Liver (tissue), 8 donors: ENCODE measurements at regions not wholly inside any gene's neighbourhood (a gene's known extent, or its start where the extent isn't known, plus 50 kb on each side); places are given as distances from the start of the nearest gene placed in this dataset.

Experiments used
- DNase-seq: peaks from one replicate; pipeline ENCODE4 v3.0.0-alpha.2; 2017; ENCODE audit warnings: low spot score
- H3K27ac ChIP-seq, 2 donors: one replicate each; pipeline ENCODE4 v1.7.0; 2013; ENCODE audit warnings: inconsistent platforms in 2 of 2, low read length in 2 of 2, control low read depth in 1 of 2, low read depth in 1 of 2, mild to moderate bottlenecking in 1 of 2
- H3K27me3 ChIP-seq, 4 donors: one replicate each; pipeline versions ENCODE4 v1.6.1 to v1.7.0; 2013; ENCODE audit warnings: low read length in 3 of 4, inconsistent platforms in 1 of 4, mild to moderate bottlenecking in 1 of 4, moderate library complexity in 1 of 4; ENCODE audit not compliant: control insufficient read depth in 4 of 4, insufficient read depth in 4 of 4
- H3K36me3 ChIP-seq, 4 donors: one replicate each; pipeline versions ENCODE4 v1.6.1 to v1.7.0; 2013; ENCODE audit warnings: low read length in 3 of 4, mild to moderate bottlenecking in 3 of 4, low read depth in 1 of 4, moderate library complexity in 1 of 4; ENCODE audit not compliant: control insufficient read depth in 4 of 4, insufficient read depth in 3 of 4
- H3K4me1 ChIP-seq, 4 donors: one replicate each; pipeline versions ENCODE4 v1.6.1 to v1.7.0; 2013; ENCODE audit warnings: low read length in 3 of 4, mild to moderate bottlenecking in 3 of 4, moderate library complexity in 1 of 4; ENCODE audit not compliant: control insufficient read depth in 4 of 4, insufficient read depth in 4 of 4
- H3K4me3 ChIP-seq, 3 donors: one replicate each; pipeline versions ENCODE4 v1.6.1 to v1.7.0; 2013; ENCODE audit warnings: low read length in 3 of 3, control low read depth in 1 of 3, low read depth in 1 of 3, mild to moderate bottlenecking in 1 of 3
- H3K9ac ChIP-seq, 2 donors: one replicate each; pipeline ENCODE4 v1.7.0; 2013; ENCODE audit warnings: low read length in 2 of 2, mild to moderate bottlenecking in 2 of 2, moderate library complexity in 2 of 2, control low read depth in 1 of 2, low read depth in 1 of 2
- H3K9me3 ChIP-seq, 4 donors: one replicate each; pipeline versions ENCODE4 v1.6.1 to v1.7.0; 2013; ENCODE audit warnings: low read length in 3 of 4; ENCODE audit not compliant: control insufficient read depth in 4 of 4
- ATF3 ChIP-seq: IDR thresholded peaks from 2 replicates; pipeline ENCODE4 v1.6.1; 2016; ENCODE audit warnings: antibody characterized with exemption
- CTCF ChIP-seq: fragments of 150-350 bp; IDR thresholded peaks from 2 replicates; pipeline ENCODE4 v1.5.1; 2017; ENCODE audit warnings: improper control_type of control experiment, low read depth, low read length; ENCODE audit not compliant: missing input control
- EGR1 ChIP-seq, 2 donors: IDR thresholded peaks; 2 replicates each; pipeline ENCODE4 v1.6.1; 2016 to 2018; ENCODE audit warnings: antibody characterized with exemption in 2 of 2, low read depth in 2 of 2
- FOXA1 ChIP-seq: IDR thresholded peaks from 2 replicates; pipeline ENCODE4 v1.6.1; 2016; ENCODE audit warnings: antibody characterized with exemption
- FOXA2 ChIP-seq: IDR thresholded peaks from 2 replicates; pipeline ENCODE4 v1.6.1; 2016; ENCODE audit warnings: antibody characterized with exemption
- GABPA ChIP-seq, 2 donors: IDR thresholded peaks in 1 of 2; conservative IDR thresholded peaks in 1 of 2; 2 replicates each; pipeline ENCODE4 v1.6.1; 2016; ENCODE audit warnings: antibody characterized with exemption in 2 of 2, mild to moderate bottlenecking in 1 of 2, moderate library complexity in 1 of 2
- HNF4A ChIP-seq, 2 donors: conservative IDR thresholded peaks; 2 replicates each; pipeline ENCODE4 v1.6.1; 2016; ENCODE audit warnings: antibody characterized with exemption in 2 of 2, mild to moderate bottlenecking in 2 of 2
- HNF4G ChIP-seq: IDR thresholded peaks from 2 replicates; pipeline ENCODE4 v1.6.1; 2016; ENCODE audit warnings: antibody characterized with exemption
- JUND ChIP-seq, 2 donors: IDR thresholded peaks; 2 replicates each; pipeline ENCODE4 v1.6.1; 2016; ENCODE audit warnings: antibody characterized with exemption in 2 of 2
- NR2F2 ChIP-seq: IDR thresholded peaks from 2 replicates; pipeline ENCODE4 v1.6.1; 2016; ENCODE audit warnings: antibody characterized with exemption
- RAD21 ChIP-seq, 2 donors: IDR thresholded peaks; 2 replicates each; pipeline ENCODE4 v1.6.1; 2016; ENCODE audit warnings: antibody characterized with exemption in 2 of 2, mild to moderate bottlenecking in 2 of 2
- REST ChIP-seq: IDR thresholded peaks from 2 replicates; pipeline ENCODE4 v1.6.1; 2016; ENCODE audit warnings: antibody characterized with exemption, mild to moderate bottlenecking
- RXRA ChIP-seq, 2 donors: IDR thresholded peaks; 2 replicates each; pipeline ENCODE4 v1.6.1; 2017 to 2018; ENCODE audit warnings: antibody characterized with exemption in 2 of 2, mild to moderate bottlenecking in 1 of 2
- SP1 ChIP-seq: IDR thresholded peaks from 2 replicates; pipeline ENCODE4 v1.6.1; 2018; ENCODE audit warnings: antibody characterized with exemption, mild to moderate bottlenecking
- TAF1 ChIP-seq: conservative IDR thresholded peaks from 2 replicates; pipeline ENCODE4 v1.6.1; 2016; ENCODE audit warnings: antibody characterized with exemption, mild to moderate bottlenecking
- YY1 ChIP-seq: IDR thresholded peaks from 2 replicates; pipeline ENCODE4 v1.6.1; 2016; ENCODE audit warnings: antibody characterized with exemption, mild to moderate bottlenecking
- WGBS: extraction: QIAGEN DNeasy Blood & Tissue Kit; methylation state at CpG from one replicate; pipeline ENCODE4 v1.1.7; 2013; 5-methylcytosine and 5-hydroxymethylcytosine counted together
- TF ChIP-seq, protein P1 (sequence below): IDR thresholded peaks from 2 replicates; pipeline ENCODE4 v1.6.1; 2016; ENCODE audit warnings: antibody characterized with exemption
- TF ChIP-seq, protein P2 (sequence below): IDR thresholded peaks from 2 replicates; pipeline ENCODE4 v1.6.1; 2016; ENCODE audit warnings: antibody characterized with exemption
- donor health status: healthy.
- donor health status: healthy.
- donor health status: healthy.
- donor health status: healthy.
- donor health status: healthy.

DNA sequence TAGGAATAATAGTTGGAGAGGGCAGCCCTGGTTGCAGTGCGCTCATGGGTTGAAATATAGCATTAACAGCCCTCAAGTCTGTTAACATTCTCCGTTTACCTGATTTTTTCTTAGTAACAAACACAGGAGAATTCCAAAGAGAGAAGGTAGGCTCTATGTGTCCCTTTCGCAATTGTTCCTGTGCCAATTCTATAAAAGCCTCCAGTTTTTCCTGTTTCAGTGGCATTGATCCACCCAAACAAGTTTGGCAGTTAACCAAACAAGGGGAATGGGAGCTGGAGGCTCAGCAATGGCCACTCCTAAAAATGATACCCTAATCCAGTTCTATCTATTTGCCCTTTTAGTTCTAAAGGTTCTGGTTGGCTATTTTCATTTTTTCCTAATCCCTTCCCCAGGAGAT, 151.6 kb downstream of the ZNF486 start:
- 68% methylated on average over 3 of the region's 3 CpGs for WGBS
- DNase-seq: no peak
- no peak for TF ChIP-seq FOXA1
- no peak for TF ChIP-seq HNF4G
- TF ChIP-seq REST: no peak
- no peak for TF ChIP-seq HNF4A (conservative IDR thresholded peaks at IDR 0.05)
- no peak for TF ChIP-seq CTCF
- TF ChIP-seq FOXA2: no peak
- no peak for TF ChIP-seq EGR1 (IDR thresholded peaks at IDR 0.05; ENCODE audit: low read depth in 2 of 2)
- no peak for TF ChIP-seq TAF1
- TF ChIP-seq NR2F2: no peak
- TF ChIP-seq RAD21 (IDR thresholded peaks at IDR 0.05): no peak
- no peak for TF ChIP-seq RXRA (IDR thresholded peaks at IDR 0.05)
- TF ChIP-seq, protein P1, sequence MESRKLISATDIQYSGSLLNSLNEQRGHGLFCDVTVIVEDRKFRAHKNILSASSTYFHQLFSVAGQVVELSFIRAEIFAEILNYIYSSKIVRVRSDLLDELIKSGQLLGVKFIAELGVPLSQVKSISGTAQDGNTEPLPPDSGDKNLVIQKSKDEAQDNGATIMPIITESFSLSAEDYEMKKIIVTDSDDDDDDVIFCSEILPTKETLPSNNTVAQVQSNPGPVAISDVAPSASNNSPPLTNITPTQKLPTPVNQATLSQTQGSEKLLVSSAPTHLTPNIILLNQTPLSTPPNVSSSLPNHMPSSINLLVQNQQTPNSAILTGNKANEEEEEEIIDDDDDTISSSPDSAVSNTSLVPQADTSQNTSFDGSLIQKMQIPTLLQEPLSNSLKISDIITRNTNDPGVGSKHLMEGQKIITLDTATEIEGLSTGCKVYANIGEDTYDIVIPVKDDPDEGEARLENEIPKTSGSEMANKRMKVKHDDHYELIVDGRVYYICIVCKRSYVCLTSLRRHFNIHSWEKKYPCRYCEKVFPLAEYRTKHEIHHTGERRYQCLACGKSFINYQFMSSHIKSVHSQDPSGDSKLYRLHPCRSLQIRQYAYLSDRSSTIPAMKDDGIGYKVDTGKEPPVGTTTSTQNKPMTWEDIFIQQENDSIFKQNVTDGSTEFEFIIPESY: no peak
- no peak for TF ChIP-seq JUND (IDR thresholded peaks at IDR 0.05)
- TF ChIP-seq, protein P2, sequence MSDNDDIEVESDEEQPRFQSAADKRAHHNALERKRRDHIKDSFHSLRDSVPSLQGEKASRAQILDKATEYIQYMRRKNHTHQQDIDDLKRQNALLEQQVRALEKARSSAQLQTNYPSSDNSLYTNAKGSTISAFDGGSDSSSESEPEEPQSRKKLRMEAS: no peak
- no peak for TF ChIP-seq GABPA (IDR thresholded peaks at IDR 0.05 in 1 of 2, conservative IDR thresholded peaks at IDR 0.05 in 1 of 2)
- TF ChIP-seq ATF3: no peak
- TF ChIP-seq SP1: no peak
- TF ChIP-seq YY1: no peak
- no peaks in the 10 kb centered on the region for H3K27me3 ChIP-seq
- peaks cover 0 to 1% (median 0%) of the 10 kb centered on the region in 4 donors for H3K9me3 ChIP-seq
- H3K9ac ChIP-seq: no peak overlapping the region
- H3K4me3 ChIP-seq: no peak overlapping the region
- no peak overlapping the region for H3K27ac ChIP-seq
- no peaks in the 10 kb centered on the region for H3K4me1 ChIP-seq
- no peaks in the 10 kb centered on the region for H3K36me3 ChIP-seq

DNA sequence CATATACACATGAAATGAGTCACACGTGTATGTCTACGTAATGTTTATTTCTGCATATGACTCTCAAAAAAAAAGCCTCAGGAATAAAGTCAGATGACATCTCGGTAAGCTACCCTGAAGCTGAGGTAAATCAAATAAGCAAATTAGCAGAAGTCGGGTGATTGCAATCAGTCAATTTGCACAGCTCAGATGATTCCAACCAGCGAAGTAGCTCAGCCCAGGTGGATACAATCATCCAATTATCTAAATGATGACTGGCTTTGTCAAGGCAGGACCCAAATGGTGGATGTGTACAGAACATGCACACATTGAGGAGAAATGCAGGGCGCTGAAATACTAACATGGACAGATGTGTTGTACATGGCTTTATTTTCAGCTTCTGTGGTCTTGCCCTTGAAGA, 148.5 kb downstream of the ZNF486 start:
- Histone ChIP-seq H3K27ac (no peak overlapping the region), H3K36me3 (no peaks in the 10 kb centered on the region), H3K4me1 (no peaks in the 10 kb centered on the region), H3K9ac (no peak overlapping the region), H3K4me3 (no peak overlapping the region), H3K27me3 (no peaks in the 10 kb centered on the region), H3K9me3 (peaks cover 0 to 3% (median under 1%) of the 10 kb centered on the region in 4 donors)
- 51% methylated on average over 6 of the region's 6 CpGs for WGBS
- no peak for DNase-seq
- TF ChIP-seq HNF4A (conservative IDR thresholded peaks at IDR 0.05) (no peak), HNF4G (no peak), ATF3 (no peak), TAF1 (no peak), NR2F2 (no peak), REST (no peak), EGR1 (IDR thresholded peaks at IDR 0.05; ENCODE audit: low read depth in 2 of 2) (no peak), JUND (IDR thresholded peaks at IDR 0.05) (no peak), SP1 (no peak)
- TF ChIP-seq, protein P2: no peak
